ENCODE measurements at regions not wholly inside any gene's neighbourhood (a gene's known extent, or its start where the extent isn't known, plus 50 kb on each side); places are given as distances from the start of the nearest gene placed in this dataset.
"Not testable (repeated sequence)": the region's sequence is repeated elsewhere in the genome, so short reads cannot be mapped to it uniquely, and the experiment has no call there.

- peak; percentile 14 for DNase-seq
Observed at GRCh38 chr5:54883374-54884194, 101.8 kb downstream of the ESM1 start.

GRCh38 chr5:54882841-54883240, 102.6 kb downstream of the ESM1 start:
- DNase-seq = no peak

- no peak for DNase-seq
Observed at GRCh38 chr5:54882101-54882500, 103.3 kb downstream of the ESM1 start.

- DNase-seq = no peak
Observed at GRCh38 chr5:54881286-54882005, 103.9 kb downstream of the ESM1 start.

GRCh38 chr5:54876976-54877375, 108.4 kb downstream of the ESM1 start:
- no peak for DNase-seq

- DNase-seq = no peak
Observed at GRCh38 chr5:54876556-54876955, 108.8 kb downstream of the ESM1 start.

GRCh38 chr5:54874337-54875021, 110.9 kb downstream of the ESM1 start:
- DNase-seq = peak; percentile 77

GRCh38 chr5:54873691-54874090, 111.7 kb downstream of the ESM1 start:
- DNase-seq = no peak

- DNase-seq = peak; percentile 41
Observed at GRCh38 chr5:54872810-54873209, 112.6 kb downstream of the ESM1 start.

- DNase-seq = no peak
Observed at GRCh38 chr5:54870271-54870670, 115.1 kb downstream of the ESM1 start.

- DNase-seq = no peak
Observed at GRCh38 chr5:54869691-54870090, 115.7 kb downstream of the ESM1 start.

- DNase-seq = no peak
Observed at GRCh38 chr5:54868511-54869483, 116.6 kb downstream of the ESM1 start.

GRCh38 chr5:54867310-54867944, 118.0 kb downstream of the ESM1 start:
- peak; percentile 86 for DNase-seq

GRCh38 chr5:54864911-54865515, 120.4 kb downstream of the ESM1 start:
- not testable (repeated sequence) for DNase-seq

GRCh38 chr5:54862036-54862435, 123.4 kb downstream of the ESM1 start:
- no peak for DNase-seq

- no peak for DNase-seq
Observed at GRCh38 chr5:54861212-54861894, 124.0 kb downstream of the ESM1 start.

- DNase-seq = no peak
Observed at GRCh38 chr5:54860321-54860720, 125.1 kb downstream of the ESM1 start.

GRCh38 chr5:54859316-54859715, 126.1 kb downstream of the ESM1 start:
- DNase-seq = no peak

- DNase-seq = no peak
Observed at GRCh38 chr5:54854883-54855581, 130.4 kb downstream of the ESM1 start.

GRCh38 chr5:54852007-54852406, 133.4 kb downstream of the ESM1 start:
- peak; percentile 18 for DNase-seq

Data from hematopoietic multipotent progenitor cell treated with erythropoietin and hydrocortisone succinate and interleukin-3 and kit ligand, for 4 days (in vitro differentiated cells).